Stimulated activated CD8-positive, alpha-beta memory T cell treated with anti-CD3 and anti-CD28 coated beads, Interleukin-4, amount 100 ng/mL, for 48 hours (primary cell): ENCODE measurements at regions not wholly inside any gene's neighbourhood (a gene's known extent, or its start where the extent isn't known, plus 50 kb on each side); places are given as distances from the start of the nearest gene placed in this dataset.

Experiments
- DNase-seq: peaks from one replicate; pipeline ENCODE4 v3.0.0-alpha.2; 2020

DNA sequence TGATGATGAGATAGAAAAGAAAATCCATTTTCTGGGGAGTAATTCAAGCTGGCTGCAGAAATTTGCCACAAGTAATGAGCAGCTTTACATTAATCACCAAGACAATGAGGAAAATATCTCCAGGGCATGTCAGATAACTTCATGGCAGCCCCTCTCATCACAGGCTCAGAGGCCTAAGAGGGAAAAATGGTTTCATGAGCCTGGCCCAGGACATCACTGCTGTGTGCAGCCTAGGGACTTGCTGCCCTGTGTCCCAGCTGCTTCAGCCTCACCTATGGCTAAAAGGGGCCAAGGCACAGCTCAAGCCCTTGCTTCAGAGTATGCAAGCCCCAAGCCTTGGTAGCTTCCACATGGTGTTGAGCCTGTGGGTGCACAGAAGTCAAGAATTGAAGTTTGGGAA, 161.7 kb downstream of the OPA1 start:
- no peak for DNase-seq

DNA sequence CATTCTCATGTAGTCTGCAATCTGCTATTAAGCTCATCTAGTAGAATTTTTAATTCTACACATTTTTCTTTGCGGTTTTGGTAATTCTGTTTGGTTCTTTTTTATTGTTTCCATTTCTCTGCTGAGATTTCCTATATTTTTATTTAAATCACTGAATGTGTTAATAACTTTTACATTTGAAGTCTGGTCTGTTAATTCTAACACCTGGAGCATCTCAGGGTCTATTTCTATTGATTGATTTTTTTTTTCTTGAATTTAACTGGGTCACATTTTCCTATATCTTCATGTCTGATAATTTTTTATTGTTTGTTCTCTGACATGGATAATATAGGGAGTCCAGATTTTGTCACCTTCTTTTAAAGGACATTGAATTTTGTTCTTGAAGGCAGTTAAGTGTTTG, 163.5 kb downstream of the OPA1 start:
- DNase-seq = no peak

DNA sequence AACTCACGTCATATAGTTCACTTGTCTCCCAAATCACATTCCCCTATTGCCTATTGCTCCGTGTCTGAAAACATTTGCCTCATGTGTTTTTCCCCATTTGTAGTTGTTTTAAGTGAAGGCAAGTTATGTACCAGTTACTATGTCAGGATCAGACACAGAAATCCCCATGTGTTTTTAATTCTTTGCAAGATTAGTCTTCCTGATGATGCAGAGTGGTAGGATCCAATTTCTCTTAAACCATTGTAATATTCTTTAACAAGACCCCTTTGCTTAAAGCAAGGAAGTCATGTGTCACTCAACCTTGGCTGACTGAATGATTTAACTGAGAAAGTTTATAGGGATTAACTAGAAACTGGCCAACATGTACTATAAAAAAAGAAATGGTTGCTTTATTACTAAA, 164.4 kb downstream of the OPA1 start:
- DNase-seq = no peak

DNA sequence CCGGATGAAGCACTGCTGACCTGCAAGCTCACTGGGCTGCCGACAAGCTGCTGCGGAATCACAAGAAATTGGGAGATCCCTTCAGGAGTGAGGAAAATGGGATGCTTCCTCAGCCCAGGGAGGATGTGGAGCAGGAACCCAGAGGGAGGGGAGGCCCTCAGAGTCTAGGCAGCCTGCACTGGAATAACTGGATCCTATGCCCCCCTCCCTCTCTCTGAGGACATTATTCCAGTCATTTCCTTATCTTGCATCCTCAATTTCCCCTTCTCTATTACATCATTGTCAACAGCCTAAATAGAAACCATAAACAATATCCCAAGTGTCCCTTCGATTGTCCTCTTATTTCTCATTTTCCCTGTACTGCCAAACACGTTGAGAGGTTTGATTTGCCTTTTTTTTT, 169.0 kb downstream of the OPA1 start:
- no peak for DNase-seq

DNA sequence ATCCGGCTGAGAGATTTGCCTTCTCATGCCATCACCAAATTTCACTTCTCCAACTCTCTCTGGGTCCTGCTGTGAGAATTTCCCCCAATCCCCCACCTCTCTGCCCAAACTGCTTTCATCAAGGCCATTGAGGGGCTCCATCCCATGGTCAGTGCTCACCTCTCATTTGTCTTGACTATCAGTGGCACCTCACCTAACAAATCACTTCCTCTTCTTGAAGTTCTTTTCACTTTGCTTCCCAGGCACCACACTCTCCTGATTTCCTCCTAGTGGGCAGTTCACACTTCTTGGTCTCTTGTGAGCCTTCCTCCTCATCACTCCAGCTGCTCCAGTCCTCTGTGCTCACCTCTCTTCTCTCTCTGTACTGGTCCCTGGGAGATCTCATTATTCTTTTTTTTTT, 169.6 kb downstream of the OPA1 start:
- no peak for DNase-seq

DNA sequence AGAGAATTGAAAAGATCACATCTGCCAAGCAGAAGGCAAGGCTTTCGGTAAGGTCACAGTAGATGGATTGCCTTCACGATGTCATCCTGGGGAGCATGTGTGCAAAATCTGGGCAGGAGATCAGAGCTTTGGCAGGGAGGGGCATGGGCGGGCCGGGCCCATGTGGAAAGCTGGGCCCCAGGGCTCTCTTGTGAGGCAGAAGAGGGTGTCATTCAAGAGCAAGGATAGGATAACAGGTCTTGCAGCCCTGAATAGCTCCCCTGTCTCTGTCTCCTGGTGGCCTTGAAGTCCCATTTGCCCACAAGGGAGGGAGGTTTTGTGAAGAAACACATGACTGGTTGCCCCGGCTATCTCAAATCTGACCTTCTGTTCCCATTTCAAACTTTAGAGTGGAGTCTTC, 172.0 kb downstream of the OPA1 start:
- no peak for DNase-seq

DNA sequence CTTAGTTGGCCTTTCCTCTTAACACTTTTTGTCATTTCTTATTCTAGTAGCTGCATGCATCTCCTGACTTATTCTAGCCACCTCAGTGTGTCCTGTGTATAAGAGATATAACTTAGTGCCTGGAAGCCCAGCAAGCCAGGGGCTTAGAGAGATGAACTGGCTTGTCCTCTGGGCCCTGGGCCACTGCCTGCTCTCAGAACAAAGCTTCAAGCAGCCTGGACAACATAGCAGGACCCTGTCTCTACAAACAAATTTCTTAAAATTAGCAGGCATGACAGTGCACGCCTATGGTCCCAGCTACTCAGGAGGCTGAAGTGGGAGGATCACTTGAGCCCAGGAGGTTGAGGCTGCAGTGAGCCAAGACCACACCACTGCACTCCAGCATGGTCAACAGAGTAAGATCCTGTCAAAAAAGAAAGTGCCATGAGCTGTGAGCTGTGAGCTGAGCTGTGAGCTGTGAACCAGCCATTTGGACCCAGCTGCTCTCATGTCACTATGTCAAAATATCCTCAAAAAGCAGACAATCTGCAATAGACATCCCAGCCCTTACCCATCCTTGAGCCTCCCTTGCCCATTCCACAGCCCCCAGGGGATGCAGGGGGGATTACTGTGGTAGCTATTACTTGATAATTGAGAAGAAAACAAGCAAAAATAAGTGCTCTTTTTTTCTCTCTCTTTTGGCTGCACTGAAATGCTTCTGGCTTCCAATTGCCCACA, 174.5 kb downstream of the OPA1 start:
- no peak for DNase-seq

DNA sequence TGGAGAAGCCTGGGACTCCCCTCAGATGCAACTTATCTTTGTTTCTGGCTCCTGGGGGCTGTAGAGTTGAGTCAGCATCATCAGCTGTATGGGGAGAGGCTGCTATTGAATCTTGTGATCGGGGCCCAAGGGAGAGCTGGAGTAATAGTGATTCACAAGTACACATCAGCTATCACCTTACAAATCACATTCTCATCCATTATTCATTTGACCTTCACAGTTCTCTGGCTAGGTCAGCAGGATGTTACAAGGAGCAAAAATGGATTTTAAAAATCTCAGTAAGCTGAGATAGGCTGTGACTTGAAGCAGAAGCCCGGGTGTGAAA, 175.0 kb downstream of the OPA1 start:
- DNase-seq = no peak

DNA sequence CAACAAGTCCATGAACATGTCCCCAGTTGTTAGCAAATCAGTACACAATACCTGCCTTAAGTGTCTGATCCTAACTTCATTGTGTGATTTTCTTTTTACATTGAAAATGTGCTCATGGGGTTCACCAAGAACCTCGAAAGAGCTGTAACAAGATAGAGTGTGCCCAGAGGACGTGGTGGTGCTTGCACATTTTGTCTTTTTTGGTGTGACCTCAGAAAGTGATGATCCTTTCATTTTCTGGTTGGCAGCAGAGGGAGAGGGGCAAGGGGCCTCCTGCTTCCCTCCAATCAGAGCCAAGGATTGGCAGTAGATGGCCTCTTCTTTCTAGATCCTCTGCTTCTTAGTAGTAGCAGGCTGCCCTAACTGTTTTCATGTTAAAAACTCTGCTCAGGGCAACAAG, 176.4 kb downstream of the OPA1 start:
- DNase-seq = no peak

DNA sequence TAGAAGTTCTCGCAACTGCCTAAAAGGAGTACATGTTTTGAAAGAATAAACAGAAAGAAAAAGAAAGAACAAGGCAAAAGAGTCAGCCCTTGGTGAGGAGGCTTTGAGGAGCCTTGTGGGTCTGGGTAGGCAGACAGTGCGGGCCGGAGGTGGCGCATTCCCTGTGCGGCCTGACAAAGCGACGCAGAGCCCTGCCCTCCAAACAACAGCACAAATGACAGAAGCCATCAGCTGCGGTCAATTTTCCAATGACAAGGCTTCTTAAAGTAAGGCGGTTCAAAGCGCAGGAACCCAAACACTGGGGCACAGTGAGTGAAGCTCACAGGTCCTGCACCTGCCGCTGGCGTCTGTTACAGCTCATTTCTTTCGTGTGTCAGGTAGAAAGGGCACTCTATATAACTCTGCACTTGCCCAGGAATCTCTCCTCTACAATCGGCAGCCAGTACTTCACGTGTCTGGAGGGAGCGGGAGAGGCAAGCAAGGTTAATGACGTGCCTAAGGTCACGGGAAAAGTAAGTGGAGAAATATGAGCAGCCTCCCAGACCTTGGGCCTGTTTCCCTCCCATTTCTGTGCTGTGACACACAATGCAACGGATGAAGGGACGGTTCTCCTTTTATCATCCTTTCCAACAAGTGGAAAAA, 178.1 kb downstream of the OPA1 start:
- DNase-seq = no peak

DNA sequence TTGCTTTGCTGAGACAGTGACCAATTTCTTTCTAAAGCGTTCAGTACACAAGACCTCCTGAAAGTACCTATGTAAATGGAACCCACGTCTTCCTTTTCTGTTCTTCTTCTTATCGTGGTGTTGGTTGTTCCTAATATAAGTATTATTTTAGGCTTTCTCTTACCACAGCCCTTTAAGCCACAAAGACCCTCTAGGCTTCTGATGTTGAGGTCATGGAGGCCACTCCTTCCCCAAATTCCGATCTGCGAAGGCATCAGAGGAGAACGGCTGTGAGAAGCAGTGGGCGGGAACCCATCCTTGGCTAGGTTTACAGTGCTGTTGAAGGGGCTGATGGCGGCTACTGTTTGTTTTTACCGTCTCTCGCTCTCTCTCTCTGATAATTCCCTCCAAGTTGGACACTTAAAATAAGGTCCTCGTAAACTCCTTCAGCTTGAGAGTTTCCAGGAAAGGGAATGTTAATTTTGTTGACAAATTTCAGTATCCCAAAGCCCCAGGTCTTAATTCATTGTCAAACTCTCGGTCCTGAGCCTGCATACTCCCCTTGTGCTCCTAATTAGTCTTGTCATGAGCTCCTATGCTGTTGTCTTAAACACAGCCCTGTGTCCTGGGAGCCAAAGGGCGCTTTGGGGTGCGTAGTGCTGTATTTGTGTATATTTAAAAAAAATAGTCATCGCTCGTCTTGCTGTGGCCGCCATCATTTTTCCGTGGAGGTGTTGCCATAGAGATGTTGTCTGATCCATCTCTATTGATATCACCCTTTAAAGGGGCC, 178.8 kb downstream of the OPA1 start:
- no peak for DNase-seq

DNA sequence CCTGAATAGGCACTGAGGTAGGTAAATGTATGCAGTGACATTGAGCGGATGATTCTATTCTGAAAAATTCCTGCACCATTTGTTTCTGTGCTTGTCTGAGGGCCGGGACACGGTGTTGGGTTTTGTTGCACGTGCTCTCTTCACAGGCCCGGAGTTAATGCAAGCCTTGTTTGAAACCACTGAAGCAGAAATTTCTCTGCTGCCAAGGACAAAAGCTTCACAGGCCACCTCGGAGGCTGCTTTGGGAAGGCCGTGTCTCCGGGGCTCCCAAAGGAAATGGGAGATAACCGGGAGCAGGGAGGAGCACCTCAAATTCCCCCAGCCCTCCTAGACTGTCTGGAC, 179.4 kb downstream of the OPA1 start:
- no peak for DNase-seq

DNA sequence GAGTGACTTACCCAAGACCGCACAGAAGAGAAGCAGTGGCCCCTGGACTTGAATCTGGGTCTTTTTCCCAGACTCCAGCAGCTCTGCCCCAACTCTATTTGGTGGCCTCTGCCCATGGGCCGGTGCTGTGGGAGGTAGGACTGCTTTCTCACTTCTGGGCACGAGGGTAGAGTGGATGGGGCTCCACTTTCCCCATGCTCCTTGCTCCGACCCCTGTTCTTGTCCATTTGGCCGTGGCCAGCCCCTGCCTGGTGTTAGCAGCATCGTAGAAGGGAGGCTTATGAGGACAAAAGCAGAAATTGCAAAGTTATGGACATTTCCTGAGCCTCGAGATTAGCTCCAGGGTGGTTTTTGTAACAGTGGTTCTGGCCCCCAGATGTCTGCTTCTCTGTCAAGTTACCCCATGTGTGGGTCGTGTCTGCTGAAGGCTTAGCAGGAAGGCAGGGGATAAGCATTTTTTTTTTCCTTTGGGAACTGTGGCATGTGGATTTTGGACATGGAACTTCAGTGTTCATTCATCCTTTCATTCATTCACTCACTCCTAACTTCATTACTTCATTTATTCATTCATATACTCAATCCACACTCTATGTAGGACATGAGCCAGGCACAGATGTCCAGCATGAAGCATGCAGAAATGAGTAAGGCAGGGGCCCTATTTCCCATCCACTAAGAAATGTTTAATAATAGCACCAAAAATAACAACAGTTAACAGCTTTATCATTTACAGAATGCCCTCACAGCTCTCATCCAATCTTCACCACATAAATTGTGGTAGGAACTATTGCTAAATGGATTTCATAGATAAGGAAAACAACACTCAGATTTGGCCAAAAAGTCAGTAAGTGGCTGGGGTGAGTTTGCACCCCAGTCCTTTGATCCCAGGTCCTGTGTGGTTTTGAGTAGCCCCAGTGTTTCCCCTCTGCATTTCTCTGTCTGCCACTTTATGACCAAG, 180.5 kb downstream of the OPA1 start:
- DNase-seq = no peak

DNA sequence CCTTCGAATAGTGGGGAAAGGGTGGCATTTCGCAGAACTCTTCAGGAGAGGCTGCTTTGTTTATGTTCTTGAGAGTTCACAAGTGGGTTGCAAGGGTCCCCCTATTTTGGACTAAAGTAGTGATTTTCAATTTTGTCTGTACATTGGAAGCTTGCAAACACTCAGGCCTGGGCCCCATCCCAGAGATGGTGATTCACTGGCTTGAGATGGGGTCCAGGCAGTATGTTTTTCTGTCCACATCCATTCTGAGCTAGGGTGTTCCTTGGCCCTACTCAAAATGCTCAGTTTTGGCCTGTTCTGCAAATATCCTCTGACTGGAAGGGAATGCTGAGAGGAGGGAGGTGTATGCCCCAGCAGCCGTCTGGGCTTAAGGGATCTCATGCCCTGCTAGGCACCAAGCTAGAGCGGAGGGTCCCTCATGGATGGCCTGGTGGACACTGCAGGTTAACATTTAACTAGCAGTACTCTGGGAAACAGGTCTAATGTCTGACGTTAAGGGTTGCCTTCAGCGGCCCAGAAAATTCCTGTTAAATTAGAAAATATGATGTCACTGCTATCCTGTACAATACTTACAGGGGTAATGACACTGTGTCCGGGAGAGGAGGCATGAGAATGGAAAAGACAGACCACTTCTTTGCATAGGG, 181.4 kb downstream of the OPA1 start:
- DNase-seq = no peak

DNA sequence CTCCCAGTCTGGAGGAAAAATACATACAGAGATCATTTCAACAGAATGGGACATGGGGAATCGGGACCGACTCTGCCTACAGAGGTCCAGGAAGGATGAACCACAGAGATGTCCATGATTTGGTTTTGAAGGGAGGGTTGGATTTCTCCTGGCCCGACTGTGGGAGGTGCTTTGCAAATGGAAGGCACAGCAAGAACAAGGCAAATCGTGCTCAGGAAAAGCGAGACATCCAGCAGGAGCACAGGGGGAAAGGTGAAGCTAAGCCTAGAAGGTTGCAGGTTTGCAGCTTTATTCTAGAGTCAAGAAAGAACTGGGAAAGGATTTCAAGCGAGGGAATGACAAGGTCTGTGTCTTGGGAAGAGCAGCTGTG, 181.9 kb downstream of the OPA1 start:
- DNase-seq = no peak

DNA sequence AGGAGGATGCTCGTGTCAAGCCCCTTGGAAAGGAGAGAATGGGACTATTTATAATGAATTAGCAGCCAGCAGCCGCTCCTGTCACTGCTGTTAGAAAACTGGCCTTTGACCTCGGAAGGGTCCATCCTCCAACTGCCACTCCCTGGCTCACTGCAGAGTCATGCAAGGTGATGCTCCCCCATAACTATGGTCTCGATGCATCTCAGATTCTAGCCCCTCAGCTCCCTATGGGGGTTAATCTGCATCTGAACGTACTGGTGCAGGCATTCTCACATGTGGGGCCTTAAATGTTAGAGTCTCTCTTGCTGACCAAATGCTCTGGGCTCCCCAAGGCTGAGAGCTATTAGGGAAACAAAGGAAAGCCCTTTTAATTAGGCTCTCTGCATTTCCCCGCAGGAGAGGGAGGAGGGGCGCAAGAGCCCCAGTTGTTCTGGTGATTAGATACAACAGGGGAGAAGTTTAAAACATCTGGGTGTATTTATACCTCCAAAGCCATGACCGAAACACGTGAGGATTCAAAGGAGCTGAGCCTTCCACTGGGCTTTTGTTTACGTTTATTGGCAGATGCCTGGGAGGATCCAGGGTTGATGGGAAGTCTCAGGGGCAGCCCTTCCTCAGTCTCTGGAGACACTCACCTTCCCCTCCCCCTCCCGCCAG, 182.5 kb downstream of the OPA1 start:
- no peak for DNase-seq

DNA sequence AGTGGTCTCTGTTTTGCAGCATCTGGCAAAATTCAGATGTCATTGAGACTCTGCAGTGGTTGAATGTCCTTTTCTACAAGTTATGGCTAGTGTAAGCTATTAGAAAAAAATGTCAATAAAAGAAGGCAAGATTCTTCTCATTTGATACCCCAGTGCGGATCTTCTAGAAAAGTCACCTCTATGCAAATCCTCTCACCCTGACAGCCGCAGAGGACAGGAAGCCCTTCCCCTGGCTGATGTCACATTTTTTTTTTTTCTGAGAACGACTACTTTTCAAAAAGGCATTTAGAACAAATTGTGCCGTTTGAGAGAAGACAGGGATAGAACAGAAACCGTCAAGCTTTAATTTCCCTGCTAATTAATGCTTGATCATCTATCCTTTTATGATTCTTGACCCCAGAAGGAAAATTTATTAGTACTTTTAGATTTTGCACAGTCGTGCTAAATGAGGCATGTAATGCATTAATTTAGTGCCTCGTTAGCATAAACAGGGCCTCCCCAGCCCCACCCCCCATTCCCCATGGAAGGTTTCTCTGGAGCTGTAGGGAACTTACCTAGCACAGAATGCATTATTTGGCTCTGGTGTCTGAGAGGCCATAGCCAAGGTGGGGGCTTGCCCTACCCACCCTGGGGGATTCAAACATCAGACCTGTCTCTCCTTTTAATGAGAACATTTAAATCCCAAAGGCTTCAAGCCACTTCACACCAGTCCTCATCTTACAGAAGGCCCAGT, 183.8 kb downstream of the OPA1 start:
- DNase-seq = no peak

DNA sequence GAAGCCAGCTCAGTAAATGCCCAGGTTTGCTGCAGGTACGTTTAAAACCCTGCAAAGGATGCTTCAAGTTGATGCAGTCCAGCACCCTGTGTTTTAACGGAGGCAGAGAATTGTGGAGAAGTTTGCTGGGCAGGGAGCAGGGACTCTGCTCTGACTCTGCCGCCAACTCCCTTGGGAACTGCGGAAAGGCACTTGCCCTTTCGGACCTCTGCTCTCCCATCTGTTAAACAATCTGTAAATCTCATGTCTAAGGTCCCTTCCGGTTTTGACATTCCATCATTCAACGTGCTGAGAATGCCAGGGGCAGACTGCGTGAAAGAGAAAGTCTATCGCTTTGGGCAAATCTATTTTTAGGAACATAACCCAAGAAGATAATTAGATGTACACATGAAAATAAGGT, 184.5 kb downstream of the OPA1 start:
- DNase-seq = no peak

DNA sequence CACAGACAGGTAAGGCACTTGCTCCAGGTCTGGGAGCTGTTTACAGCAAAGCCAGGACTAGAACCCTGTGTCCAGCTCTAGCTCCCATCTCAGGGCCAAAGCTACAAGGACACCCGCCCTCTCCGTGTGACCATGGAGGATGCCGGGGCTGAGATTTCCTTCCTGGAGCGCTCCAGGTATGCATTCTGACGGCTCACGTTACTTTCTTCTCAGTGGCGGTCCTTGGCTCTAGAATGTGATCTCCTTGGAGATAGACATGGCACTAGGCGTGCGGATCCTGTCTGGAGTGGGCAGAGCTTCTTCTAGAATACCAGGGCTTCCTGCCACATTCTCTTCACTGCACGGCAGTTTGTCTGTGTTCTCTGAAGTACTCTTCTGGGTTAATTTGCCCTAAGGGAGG, 185.7 kb downstream of the OPA1 start:
- DNase-seq = no peak

DNA sequence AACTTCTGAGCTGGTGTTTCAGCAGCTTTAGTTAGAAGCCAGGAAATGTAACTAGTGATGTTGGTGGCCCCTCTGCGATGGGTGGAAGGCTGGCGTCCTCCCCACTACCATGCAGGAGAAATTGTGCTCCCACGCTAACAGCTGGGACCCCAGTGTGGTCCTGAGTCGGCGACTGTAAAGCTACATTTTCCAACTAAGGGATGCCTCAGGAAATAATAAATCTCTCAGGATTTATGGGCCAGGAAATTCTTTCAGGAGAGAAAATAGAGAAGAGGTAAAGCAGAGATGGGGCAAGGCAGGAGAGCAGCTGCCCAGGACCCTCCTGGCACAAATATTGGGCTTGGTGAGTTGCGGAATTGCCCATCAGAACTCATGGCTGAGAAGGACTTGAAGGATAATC, 186.9 kb downstream of the OPA1 start:
- DNase-seq = no peak

DNA sequence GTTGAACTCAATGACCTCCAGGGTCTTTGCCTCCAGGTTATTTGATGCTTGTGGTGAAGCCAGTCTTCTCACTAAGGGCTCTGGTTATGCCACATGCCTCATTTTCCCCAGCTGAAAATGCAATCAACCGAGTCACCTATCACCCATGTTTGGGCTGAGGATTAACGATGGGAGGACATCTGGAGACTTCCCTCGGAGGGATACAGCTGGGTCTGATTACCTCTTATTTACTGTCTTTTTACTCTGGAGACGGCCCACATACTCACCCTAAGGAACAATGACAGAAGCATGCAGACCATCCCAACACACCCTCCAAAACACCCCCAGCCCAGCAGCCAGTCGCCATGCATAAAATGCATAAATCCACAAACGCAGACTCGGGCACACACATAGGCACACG, 187.4 kb downstream of the OPA1 start:
- DNase-seq = no peak
